ENCODE measurements at regions not wholly inside any gene's neighbourhood (a gene's known extent, or its start where the extent isn't known, plus 50 kb on each side); places are given as distances from the start of the nearest gene placed in this dataset.

DNA sequence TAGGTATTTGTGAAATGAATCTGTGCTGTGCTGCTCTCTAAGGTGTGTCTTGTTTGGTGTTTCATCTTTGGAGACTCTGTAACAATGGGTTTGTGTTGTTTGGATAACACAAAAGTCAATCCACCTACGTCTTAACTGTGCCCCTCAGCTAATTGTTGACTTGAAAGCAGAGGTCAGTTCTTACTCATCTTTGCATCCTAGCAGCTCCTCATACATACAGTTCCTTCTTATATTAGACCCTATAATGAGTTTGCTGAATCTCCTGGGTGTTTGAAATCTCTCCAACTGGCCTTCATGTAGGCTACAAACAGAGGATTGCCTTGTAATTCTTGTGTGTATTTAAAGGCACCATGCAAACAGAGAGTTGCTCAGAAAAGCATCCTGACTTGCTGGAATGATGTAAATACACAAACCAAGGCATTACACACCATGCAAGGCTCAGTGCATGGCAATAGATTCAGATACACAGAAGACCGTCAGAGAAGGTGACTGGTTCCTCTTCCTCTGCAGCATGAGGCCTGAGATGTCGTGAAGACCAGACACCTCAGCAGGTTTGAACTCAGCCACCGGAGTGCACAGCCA lies 220.0 kb upstream of the JADE1 start:
- TF ChIP-seq, protein P1, sequence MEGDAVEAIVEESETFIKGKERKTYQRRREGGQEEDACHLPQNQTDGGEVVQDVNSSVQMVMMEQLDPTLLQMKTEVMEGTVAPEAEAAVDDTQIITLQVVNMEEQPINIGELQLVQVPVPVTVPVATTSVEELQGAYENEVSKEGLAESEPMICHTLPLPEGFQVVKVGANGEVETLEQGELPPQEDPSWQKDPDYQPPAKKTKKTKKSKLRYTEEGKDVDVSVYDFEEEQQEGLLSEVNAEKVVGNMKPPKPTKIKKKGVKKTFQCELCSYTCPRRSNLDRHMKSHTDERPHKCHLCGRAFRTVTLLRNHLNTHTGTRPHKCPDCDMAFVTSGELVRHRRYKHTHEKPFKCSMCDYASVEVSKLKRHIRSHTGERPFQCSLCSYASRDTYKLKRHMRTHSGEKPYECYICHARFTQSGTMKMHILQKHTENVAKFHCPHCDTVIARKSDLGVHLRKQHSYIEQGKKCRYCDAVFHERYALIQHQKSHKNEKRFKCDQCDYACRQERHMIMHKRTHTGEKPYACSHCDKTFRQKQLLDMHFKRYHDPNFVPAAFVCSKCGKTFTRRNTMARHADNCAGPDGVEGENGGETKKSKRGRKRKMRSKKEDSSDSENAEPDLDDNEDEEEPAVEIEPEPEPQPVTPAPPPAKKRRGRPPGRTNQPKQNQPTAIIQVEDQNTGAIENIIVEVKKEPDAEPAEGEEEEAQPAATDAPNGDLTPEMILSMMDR (IDR thresholded peaks at IDR 0.05), result no peak
- TF ChIP-seq EP300 (IDR thresholded peaks at IDR 0.05) (no peak), POLR2AphosphoS5 (IDR thresholded peaks at IDR 0.05) (no peak), POLR2A (IDR thresholded peaks at IDR 0.05) (no peak)

Measured in suprapubic skin (tissue), 4 donors.